ENCODE measurements at regions not wholly inside any gene's neighbourhood (a gene's known extent, or its start where the extent isn't known, plus 50 kb on each side); places are given as distances from the start of the nearest gene placed in this dataset.

GRCh38 chr2:105538840-105539239 is 140.0 kb upstream of the FHL2 start:
- TF ChIP-seq, protein P1, sequence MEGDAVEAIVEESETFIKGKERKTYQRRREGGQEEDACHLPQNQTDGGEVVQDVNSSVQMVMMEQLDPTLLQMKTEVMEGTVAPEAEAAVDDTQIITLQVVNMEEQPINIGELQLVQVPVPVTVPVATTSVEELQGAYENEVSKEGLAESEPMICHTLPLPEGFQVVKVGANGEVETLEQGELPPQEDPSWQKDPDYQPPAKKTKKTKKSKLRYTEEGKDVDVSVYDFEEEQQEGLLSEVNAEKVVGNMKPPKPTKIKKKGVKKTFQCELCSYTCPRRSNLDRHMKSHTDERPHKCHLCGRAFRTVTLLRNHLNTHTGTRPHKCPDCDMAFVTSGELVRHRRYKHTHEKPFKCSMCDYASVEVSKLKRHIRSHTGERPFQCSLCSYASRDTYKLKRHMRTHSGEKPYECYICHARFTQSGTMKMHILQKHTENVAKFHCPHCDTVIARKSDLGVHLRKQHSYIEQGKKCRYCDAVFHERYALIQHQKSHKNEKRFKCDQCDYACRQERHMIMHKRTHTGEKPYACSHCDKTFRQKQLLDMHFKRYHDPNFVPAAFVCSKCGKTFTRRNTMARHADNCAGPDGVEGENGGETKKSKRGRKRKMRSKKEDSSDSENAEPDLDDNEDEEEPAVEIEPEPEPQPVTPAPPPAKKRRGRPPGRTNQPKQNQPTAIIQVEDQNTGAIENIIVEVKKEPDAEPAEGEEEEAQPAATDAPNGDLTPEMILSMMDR (tag by site-specific recombination; IDR thresholded peaks at IDR 0.05), result no peak
- TF ChIP-seq, protein P2, sequence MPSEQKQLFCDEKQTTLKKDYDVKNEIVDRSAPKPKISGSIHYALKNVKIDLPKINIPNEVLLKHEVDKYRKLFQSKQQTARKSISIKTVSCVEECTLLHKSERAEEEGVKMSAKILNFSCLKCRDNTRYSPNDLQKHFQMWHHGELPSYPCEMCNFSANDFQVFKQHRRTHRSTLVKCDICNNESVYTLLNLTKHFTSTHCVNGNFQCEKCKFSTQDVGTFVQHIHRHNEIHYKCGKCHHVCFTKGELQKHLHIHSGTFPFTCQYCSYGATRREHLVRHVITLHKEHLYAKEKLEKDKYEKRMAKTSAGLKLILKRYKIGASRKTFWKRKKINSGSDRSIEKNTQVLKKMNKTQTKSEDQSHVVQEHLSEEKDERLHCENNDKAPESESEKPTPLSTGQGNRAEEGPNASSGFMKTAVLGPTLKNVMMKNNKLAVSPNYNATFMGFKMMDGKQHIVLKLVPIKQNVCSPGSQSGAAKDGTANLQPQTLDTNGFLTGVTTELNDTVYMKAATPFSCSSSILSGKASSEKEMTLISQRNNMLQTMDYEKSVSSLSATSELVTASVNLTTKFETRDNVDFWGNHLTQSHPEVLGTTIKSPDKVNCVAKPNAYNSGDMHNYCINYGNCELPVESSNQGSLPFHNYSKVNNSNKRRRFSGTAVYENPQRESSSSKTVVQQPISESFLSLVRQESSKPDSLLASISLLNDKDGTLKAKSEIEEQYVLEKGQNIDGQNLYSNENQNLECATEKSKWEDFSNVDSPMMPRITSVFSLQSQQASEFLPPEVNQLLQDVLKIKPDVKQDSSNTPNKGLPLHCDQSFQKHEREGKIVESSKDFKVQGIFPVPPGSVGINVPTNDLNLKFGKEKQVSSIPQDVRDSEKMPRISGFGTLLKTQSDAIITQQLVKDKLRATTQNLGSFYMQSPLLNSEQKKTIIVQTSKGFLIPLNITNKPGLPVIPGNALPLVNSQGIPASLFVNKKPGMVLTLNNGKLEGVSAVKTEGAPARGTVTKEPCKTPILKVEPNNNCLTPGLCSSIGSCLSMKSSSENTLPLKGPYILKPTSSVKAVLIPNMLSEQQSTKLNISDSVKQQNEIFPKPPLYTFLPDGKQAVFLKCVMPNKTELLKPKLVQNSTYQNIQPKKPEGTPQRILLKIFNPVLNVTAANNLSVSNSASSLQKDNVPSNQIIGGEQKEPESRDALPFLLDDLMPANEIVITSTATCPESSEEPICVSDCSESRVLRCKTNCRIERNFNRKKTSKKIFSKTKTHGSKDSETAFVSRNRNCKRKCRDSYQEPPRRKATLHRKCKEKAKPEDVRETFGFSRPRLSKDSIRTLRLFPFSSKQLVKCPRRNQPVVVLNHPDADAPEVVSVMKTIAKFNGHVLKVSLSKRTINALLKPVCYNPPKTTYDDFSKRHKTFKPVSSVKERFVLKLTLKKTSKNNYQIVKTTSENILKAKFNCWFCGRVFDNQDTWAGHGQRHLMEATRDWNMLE (tag by site-specific recombination; conservative IDR thresholded peaks at IDR 0.05; ENCODE audit: low read depth), result no peak
- TF ChIP-seq ZNF274 (IDR thresholded peaks at IDR 0.05; ENCODE audit: low read length), result no peak
- TF ChIP-seq ZNF274 (tag by site-specific recombination; IDR thresholded peaks at IDR 0.05; ENCODE audit: borderline replicate concordance), result no peak
- no peak for TF ChIP-seq ATF2 (tag by site-specific recombination; IDR thresholded peaks at IDR 0.05; ENCODE audit: low read depth)
- TF ChIP-seq, protein P3, sequence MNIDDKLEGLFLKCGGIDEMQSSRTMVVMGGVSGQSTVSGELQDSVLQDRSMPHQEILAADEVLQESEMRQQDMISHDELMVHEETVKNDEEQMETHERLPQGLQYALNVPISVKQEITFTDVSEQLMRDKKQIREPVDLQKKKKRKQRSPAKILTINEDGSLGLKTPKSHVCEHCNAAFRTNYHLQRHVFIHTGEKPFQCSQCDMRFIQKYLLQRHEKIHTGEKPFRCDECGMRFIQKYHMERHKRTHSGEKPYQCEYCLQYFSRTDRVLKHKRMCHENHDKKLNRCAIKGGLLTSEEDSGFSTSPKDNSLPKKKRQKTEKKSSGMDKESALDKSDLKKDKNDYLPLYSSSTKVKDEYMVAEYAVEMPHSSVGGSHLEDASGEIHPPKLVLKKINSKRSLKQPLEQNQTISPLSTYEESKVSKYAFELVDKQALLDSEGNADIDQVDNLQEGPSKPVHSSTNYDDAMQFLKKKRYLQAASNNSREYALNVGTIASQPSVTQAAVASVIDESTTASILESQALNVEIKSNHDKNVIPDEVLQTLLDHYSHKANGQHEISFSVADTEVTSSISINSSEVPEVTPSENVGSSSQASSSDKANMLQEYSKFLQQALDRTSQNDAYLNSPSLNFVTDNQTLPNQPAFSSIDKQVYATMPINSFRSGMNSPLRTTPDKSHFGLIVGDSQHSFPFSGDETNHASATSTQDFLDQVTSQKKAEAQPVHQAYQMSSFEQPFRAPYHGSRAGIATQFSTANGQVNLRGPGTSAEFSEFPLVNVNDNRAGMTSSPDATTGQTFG (tag by site-specific recombination; IDR thresholded peaks at IDR 0.05; ENCODE audit: borderline replicate concordance), result no peak
- no peak for TF ChIP-seq ZNF423 (tag by site-specific recombination; IDR thresholded peaks at IDR 0.05)
- TF ChIP-seq, protein P4, sequence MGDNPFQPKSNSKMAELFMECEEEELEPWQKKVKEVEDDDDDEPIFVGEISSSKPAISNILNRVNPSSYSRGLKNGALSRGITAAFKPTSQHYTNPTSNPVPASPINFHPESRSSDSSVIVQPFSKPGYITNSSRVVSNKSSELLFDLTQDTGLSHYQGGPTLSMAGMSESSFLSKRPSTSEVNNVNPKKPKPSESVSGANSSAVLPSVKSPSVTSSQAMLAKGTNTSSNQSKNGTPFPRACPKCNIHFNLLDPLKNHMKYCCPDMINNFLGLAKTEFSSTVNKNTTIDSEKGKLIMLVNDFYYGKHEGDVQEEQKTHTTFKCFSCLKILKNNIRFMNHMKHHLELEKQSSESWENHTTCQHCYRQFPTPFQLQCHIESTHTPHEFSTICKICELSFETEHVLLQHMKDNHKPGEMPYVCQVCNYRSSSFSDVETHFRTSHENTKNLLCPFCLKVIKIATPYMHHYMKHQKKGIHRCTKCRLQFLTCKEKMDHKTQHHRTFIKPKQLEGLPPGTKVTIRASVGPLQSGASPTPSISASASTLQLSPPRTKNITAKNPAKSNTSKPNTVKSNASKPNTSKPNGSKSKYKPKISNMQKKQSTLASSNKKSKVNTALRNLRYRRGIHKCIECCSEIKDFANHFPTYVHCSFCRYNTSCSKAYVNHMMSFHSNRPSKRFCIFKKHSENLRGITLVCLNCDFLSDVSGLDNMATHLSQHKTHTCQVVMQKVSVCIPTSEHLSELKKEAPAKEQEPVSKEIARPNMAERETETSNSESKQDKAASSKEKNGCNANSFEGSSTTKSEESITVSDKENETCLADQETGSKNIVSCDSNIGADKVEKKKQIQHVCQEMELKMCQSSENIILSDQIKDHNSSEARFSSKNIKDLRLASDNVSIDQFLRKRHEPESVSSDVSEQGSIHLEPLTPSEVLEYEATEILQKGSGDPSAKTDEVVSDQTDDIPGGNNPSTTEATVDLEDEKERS (tag by site-specific recombination; IDR thresholded peaks at IDR 0.05), result no peak
- TF ChIP-seq ZNF311 (tag by site-specific recombination; IDR thresholded peaks at IDR 0.05; ENCODE audit: borderline replicate concordance), result no peak
